GM19351 (cell line): ENCODE measurements at regions not wholly inside any gene's neighbourhood (a gene's known extent, or its start where the extent isn't known, plus 50 kb on each side); places are given as distances from the start of the nearest gene placed in this dataset.
A peak's percentile ranks its signal among the peaks of the same experiment; 100 is the strongest.

Experiments
- ATAC-seq: cut with Tn5 transposase; IDR thresholded peaks from one replicate; pipeline ENCODE4 v1.9.1; 2021; ENCODE audit warnings: mild to moderate bottlenecking, moderate library complexity; ENCODE audit not compliant: unreplicated experiment

DNA sequence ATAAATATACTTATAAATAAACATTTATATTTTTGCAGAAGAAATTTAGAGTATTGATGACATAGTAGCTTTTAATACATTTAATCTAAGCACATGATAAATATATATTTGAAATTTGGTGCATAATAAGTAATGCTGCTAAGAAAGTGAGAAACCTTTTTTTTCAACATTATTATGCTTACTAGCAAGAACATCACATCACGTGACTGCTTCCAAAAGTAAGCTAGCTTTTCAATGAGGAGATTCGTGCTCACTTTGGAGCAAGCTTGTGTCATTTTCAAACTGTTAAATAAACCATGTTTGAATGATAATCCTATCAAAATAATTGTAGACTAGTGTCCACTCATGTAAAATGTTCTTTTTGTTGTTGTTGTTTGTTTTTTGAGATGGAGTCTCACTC lies 109.0 kb upstream of the SLC4A7 start:
- ATAC-seq, result no peak

DNA sequence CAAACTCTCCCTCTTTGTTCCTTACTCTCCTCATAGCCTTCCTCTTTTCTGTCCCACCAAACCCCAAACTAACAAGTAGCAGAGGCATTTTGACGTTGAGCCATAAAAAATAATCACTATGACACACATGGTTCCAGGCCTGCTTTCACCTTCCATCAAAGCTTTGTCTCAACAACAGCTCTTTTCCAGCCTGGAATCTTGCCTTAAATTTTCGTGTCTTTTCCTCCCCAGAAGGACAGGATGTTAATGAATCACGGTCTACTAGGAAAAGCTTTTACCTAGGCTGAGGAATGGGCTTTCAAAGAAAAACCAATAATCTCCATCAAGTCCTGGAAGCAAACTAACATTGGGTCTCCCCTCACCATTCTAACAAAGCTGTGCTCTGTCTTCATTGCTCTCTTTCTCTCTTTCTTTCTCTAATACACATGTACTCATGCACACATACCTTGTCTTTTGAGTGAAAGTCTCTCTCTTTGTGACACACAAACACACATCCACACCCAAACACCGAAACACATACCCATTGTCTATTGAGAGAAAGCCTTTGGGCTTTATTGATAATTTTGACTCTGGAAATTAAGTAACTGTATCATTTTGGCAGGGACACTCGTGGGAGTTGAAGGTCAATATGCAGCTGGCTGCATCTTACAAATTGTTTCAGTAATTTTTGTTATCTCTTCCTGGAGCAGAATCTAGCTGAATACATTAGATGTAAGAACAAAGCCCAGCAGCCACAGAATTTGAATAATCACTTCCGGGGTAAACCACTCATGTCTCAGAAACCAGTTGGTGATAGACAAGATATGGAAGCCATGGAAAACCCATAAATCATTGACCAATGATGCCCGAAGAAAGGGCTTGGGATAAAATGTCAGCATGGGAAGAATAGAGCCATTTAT lies 107.4 kb upstream of the SLC4A7 start:
- peak; percentile 63 for ATAC-seq

- no peak for ATAC-seq
Observed at GRCh38 chr3:27590437-27591298, 106.5 kb upstream of the SLC4A7 start.

GRCh38 chr3:27589795-27590194 lies 105.6 kb upstream of the SLC4A7 start:
- ATAC-seq, result no peak

- no peak for ATAC-seq
Observed at GRCh38 chr3:27585429-27585828, 101.2 kb upstream of the SLC4A7 start.

DNA sequence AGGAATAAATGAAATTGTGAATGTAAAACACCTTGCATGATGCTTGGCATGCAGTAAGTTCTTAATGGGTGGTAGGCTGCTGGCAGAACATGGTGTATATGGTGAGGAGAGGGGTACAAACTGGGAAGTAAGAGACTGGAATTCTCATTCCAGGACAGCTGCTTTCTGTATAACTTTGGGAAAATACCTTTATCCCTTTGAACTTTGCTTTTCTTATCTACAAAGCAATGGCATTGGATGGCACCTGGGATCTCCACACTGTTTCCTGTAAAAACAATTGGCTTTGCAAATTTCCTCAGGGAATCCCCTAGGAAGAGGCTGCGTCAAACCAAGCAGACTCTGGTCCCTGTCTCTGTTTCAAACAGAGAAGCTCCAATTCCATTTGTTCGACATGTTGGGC lies 100.7 kb upstream of the SLC4A7 start:
- ATAC-seq, result no peak

DNA sequence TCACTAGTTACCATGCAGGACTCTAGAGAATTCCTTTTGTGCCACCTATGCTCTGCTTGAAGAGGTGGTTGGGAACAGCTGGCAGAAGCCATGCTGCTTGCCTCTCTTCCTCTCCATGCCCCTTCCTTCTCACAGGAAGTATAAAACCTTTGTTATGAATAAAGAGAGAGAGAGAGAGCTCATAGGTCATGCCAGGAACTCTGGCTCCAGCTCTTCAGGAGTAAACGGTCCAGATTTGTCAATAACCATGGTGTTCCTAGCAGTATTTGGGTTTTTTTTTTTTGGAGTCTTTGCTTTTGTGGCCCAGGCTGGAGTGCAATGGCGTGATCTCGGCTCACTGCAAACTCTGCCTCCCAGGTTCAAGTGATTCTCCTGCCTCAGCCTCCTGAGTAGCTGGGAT lies 97.7 kb upstream of the SLC4A7 start:
- ATAC-seq, result no peak

GRCh38 chr3:27578032-27578431 lies 93.8 kb upstream of the SLC4A7 start:
- ATAC-seq, result no peak

- no peak for ATAC-seq
Observed at GRCh38 chr3:27577504-27577903, 93.3 kb upstream of the SLC4A7 start.

DNA sequence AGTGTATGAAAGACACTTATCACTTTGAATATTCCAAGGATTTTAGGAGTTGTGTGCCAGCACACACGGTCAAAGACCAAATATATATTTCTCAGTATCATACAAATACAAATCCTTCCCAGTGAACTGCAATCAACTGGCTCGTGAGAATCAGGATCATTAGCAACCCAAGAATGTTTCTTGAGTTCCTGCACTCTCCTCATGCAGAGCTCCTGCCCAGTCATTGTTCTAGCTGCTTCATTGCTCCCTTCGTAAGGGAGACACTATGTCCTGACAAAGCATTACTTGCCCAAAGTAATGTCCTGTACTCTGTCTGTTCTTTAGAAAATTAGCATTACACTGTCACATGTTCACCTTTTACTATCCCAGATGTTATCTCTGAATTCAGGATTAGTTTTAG lies 92.0 kb upstream of the SLC4A7 start:
- ATAC-seq, result no peak

GRCh38 chr3:27575499-27575898 lies 91.3 kb upstream of the SLC4A7 start:
- no peak for ATAC-seq

DNA sequence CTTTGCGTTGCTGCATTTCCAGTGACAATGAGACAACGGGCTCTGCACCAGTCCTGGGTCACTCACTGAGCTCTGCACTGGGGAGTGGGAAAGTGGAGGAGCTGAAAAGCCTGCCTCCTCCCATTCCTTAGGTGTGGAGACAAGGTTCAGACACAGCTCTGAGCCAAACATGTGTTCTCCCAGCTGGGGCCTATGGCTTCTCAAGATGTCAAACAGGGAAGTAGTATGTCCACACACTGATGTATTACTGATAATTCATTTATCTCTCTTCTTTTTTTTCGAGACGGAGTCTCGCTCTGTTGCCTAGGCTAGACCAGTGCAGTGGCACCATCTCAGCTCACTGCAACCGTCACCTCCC lies 90.2 kb upstream of the SLC4A7 start:
- no peak for ATAC-seq

GRCh38 chr3:27573780-27574437 lies 89.7 kb upstream of the SLC4A7 start:
- no peak for ATAC-seq

- ATAC-seq, result no peak
Observed at GRCh38 chr3:27573138-27573537, 89.0 kb upstream of the SLC4A7 start.

GRCh38 chr3:27571345-27571744 lies 87.2 kb upstream of the SLC4A7 start:
- ATAC-seq, result no peak

- ATAC-seq, result no peak
Observed at GRCh38 chr3:27570421-27571106, 86.4 kb upstream of the SLC4A7 start.

DNA sequence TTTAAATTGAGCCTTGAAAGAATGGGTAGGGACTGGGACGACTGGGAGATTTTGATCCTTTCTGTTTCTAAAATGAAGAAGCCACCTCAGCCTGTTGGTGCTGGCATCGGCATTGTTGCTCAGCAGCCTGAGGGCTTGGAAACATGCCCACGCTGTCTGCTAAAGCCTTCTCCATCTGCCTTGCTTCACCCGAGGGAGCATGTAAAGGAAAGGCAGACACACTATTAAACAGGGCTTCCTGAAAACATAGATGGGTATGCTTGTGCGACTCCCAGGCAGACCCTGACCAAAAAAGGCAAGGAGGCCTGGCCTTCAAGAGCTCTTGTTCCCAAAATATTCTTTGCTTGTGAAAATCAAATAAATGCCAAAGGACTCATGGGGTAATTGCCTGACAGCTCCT lies 84.2 kb upstream of the SLC4A7 start:
- no peak for ATAC-seq

DNA sequence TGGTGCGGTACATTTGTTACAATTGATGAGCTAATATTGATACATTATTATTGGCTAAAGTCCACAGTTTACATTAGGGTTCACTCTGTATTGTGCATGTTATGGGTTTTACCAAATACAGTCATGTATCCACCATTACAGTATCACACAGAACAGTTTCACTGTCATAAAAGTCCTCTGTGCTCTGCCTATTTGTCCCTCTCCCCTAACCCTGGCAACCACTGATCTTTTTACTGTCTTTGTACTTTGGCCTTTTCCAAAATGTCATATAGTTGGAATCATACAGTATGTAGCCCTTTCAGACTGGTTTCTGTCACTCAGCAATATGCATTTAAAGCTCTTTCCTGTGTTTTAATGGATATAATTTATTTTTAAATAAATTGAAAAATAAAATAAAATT lies 83.1 kb upstream of the SLC4A7 start:
- no peak for ATAC-seq

- ATAC-seq, result no peak
Observed at GRCh38 chr3:27565201-27565852, 81.1 kb upstream of the SLC4A7 start.

DNA sequence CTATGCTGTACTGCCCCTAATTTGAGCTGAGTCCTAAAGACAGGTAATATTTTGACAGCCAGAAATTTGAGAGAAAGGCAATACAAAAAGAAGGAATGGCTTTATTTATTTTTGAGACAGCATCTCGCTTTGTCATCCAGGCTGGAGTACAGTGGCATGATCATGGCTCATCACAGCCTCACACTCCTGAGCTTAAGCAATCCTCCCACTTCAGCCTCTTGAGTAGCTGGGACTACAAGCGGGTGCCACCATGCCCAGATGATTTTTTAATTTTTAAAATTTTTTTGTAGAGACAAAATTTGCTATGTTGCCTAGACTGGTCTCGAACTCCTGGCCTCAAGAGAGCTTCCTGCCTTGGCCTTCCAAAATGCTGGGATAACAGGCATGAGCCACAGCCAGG lies 77.4 kb upstream of the SLC4A7 start:
- no peak for ATAC-seq
